GM12873 (cell line): ENCODE measurements at regions not wholly inside any gene's neighbourhood (a gene's known extent, or its start where the extent isn't known, plus 50 kb on each side); places are given as distances from the start of the nearest gene placed in this dataset.

ENCODE experiments used
- CTCF ChIP-seq: IDR thresholded peaks from 2 replicates; pipeline ENCODE4 v1.5.1; 2012; ENCODE audit warnings: low read depth, mild to moderate bottlenecking, moderate library complexity, low read length, control low read depth; ENCODE audit not compliant: insufficient read depth; ENCODE audit errors: missing control alignments

- TF ChIP-seq CTCF, result no peak
Observed at GRCh38 chr1:29782846-29783507, 546.7 kb downstream of the PTPRU start.

DNA sequence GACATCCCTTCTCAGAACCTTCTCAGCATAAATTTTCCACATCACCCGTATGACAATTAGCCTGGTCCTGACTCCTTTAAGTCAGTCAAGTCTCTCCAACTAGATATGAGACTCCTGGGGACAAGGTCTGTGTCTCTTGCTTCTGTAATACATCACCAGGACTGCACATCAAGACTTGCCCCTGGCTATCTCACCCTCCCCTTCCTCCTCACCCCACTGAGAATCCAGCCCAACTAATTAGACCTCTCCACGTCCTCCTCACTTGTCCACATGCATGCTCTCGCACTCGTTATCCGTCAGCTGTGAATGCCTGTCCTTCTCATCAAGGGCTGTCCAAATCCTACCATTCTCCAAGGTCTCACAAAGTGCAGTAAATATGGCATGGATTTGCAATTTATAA is 542.8 kb downstream of the PTPRU start:
- no peak for TF ChIP-seq CTCF

DNA sequence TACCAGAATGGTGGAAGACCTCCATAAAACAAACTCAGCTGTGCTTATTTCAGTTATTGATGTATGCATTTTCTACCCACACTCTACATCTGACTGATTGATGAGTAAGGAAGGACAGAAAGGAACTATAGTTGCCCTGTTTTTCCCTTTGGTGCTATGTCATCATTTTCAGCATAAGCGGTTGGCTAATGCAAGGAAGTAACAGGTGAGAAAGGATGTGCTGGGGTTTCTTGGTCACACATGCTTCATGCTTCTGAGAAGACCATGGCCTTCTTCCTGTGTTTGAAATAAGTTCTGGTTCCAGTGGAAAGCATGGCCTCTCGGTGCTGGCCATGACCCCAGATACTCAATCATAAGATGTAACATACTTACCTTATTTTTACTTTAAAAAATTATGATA is 541.2 kb downstream of the PTPRU start:
- TF ChIP-seq CTCF, result no peak

DNA sequence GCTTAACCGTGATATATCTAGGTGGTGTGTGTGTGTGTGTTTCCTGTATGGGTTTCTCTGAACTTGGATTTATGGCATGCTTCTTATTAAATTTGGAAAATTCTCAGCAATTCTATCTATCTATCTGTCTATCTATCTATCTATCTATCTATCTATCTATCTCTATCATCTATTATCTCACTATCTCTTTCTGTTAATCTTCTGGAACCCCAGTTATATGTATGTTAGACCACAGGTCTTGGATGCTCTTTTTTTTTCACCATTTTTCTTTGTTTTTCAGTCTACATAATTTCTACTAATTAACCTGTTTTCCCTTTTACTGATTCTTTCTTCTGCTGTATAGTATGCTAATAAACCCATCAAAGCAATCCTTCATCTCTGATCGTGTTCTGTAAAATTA is 538.0 kb downstream of the PTPRU start:
- TF ChIP-seq CTCF, result no peak

DNA sequence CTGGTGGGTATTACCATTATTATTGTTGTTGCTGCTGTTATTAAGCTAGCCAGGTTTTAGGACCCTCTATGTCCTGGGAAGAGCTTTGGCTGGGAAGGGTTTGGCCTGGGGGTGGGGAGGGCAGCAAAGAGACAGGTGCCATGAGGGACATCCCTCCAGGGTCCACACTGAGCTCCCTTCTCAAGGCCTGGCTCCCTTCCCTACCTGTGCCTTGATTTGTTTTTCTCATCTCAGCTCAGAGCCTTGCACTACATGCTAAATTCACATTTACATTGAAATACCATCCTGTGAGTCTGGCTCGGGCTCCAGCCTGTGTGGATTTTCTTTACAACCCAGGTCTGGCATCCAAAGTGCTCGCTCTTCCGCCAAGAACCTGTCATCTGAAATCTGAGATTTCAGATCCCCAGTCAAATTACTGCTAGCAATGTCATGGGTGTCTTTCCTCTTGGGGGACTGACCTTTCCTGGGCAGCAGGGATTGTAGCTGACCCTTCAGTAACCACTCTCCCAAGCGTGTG is 536.3 kb downstream of the PTPRU start:
- TF ChIP-seq CTCF, result no peak

DNA sequence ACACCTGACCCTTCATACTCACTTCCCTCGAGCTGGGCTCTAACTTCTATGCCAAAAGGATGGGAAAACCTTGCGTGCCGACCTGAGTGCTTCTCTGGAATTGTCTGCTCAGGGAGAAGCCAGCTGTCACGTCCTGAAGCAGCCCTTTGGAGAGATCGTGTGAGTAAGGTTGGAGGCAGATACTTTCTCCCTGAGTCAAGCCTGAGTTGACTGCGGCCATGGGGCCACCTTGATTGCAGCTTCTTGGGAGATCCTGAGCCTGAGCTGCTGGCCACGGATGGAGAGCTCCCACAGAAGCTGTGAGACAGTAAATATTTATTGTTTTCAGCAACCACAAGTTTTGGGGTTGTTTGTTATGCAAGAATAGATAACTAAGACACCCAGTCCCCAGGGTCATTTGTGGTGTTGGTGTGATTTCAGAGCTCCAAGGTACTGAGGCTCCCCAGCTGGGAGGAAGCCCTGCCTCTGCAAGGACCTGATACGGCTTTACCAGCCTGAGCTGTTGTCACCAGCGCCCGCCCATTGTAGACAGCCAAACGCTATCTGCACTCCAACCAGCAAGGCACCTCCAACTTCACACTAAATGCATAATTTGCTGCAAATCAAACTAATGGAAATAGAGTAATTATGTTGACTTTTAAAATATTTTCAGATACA is 531.6 kb downstream of the PTPRU start:
- no peak for TF ChIP-seq CTCF

- TF ChIP-seq CTCF, result no peak
Observed at GRCh38 chr1:29767088-29767685, 530.9 kb downstream of the PTPRU start.
